Transverse colon (tissue), 4 donors: ENCODE measurements at regions not wholly inside any gene's neighbourhood (a gene's known extent, or its start where the extent isn't known, plus 50 kb on each side); places are given as distances from the start of the nearest gene placed in this dataset.

Source experiments
- DNase-seq: peaks from one replicate; pipeline ENCODE4 v3.0.0-alpha.2; 2019
- H3K27ac ChIP-seq, 4 donors: fragments of 200-600 bp; sonication (generic); 2 replicates each; pipeline ENCODE4 v1.5.1; 2016 to 2018; ENCODE audit warnings: inconsistent platforms in 4 of 4
- H3K27me3 ChIP-seq: fragments of 200-600 bp; sonication (generic); 2 replicates; pipeline ENCODE4 v1.5.1; 2017; ENCODE audit warnings: inconsistent platforms
- H3K36me3 ChIP-seq, 4 donors: fragments of 200-600 bp; sonication (generic); 2 replicates each; pipeline ENCODE4 v1.5.1; 2017 to 2019; ENCODE audit warnings: inconsistent platforms in 4 of 4
- H3K4me1 ChIP-seq, 4 donors: fragments of 200-600 bp; sonication (generic); 2 replicates each; pipeline ENCODE4 v1.5.1; 2017 to 2020; ENCODE audit warnings: inconsistent platforms in 4 of 4
- H3K4me3 ChIP-seq, 4 donors: fragments of 200-600 bp; sonication (generic); 1 replicate in 1 of 4; 2 replicates in 3 of 4; pipeline versions ENCODE4 v1.5.1 to v1.6.1; 2017 to 2019; ENCODE audit warnings: inconsistent platforms in 4 of 4
- H3K9me3 ChIP-seq, 2 donors: fragments of 200-600 bp; sonication (generic); 2 replicates each; pipeline ENCODE4 v1.5.1; 2017 to 2019; ENCODE audit warnings: inconsistent platforms in 2 of 2
- CTCF ChIP-seq, 5 experiments: fragments of 200-600 bp in 3 of 5; fragments of 450-650 bp in 2 of 5; sonication (generic) in 3 of 5; IDR thresholded peaks; 1 replicate in 2 of 5; 2 replicates in 3 of 5; pipeline ENCODE4 v1.5.1; 2016 to 2017; ENCODE audit warnings: antibody characterized with exemption in 5 of 5, inconsistent platforms in 3 of 5, mild to moderate bottlenecking in 2 of 5, moderate library complexity in 1 of 5
- EP300 ChIP-seq: sonication (generic); formaldehyde crosslinking; IDR thresholded peaks from one replicate; pipeline ENCODE4 v1.6.1; 2017; ENCODE audit warnings: antibody characterized with exemption, low read depth
- POLR2A ChIP-seq: fragments of 450-650 bp; IDR thresholded peaks from one replicate; pipeline ENCODE4 v1.6.1; 2016; ENCODE audit warnings: antibody characterized with exemption, mild to moderate bottlenecking, moderate library complexity
- POLR2AphosphoS5 ChIP-seq, 3 donors: sonication (generic); formaldehyde crosslinking; IDR thresholded peaks; one replicate each; pipeline ENCODE4 v1.6.1; 2016; ENCODE audit warnings: antibody characterized with exemption in 3 of 3
- WGBS, 2 donors: methylation state at CpG; one replicate each; pipeline ENCODE4 v1.1.5; 2018; ENCODE audit warnings: low coverage in 1 of 2; 5-methylcytosine and 5-hydroxymethylcytosine counted together
- in situ Hi-C, 4 donors: fragments of 200-750 bp; cut with MboI; loops; one replicate each; pipeline versions ENCODE4 v1.15.0 to v1.15.1; 2017; ENCODE audit warnings: low sequenced_read_pairs in 3 of 4, low pct_ligation_motif_present in 1 of 4, low pct_unique_long_range_greater_than_20kb in 1 of 4
- intact Hi-C: fragments of 100-400 bp; cut with DNase I; formaldehyde crosslinking; loops from one replicate; pipeline ENCODE4 v1.15.1; 2023; ENCODE audit warnings: low total_unique reads

GRCh38 chr18:64410685-64411084 is 261.8 kb upstream of the LINC00305 start:
- 40 to 45% methylated on average over 5 to 6 of the region's 6 CpGs for WGBS, 2 donors
- H3K4me3 ChIP-seq, result no peak overlapping the region
- in situ Hi-C loops, result no loop called here
- no peak for DNase-seq
- no peaks in the 10 kb centered on the region for H3K4me1 ChIP-seq
- H3K9me3 ChIP-seq, result no peaks in the 10 kb centered on the region
- H3K27ac ChIP-seq, result no peak overlapping the region
- no peaks in the 10 kb centered on the region for H3K27me3 ChIP-seq
- intact Hi-C loops, result no loop called here
- H3K36me3 ChIP-seq, result no peaks in the 10 kb centered on the region
- TF ChIP-seq POLR2AphosphoS5 (IDR thresholded peaks at IDR 0.05) (no peak), POLR2A (no peak), CTCF (IDR thresholded peaks at IDR 0.05) (no peak), EP300 (no peak)

GRCh38 chr18:64409511-64409910 is 260.6 kb upstream of the LINC00305 start:
- H3K27ac ChIP-seq, result no peak overlapping the region
- H3K9me3 ChIP-seq, result no peaks in the 10 kb centered on the region
- no peaks in the 10 kb centered on the region for H3K36me3 ChIP-seq
- no peaks in the 10 kb centered on the region for H3K27me3 ChIP-seq
- in situ Hi-C loops (no loop called here), intact Hi-C loops (no loop called here)
- no peaks in the 10 kb centered on the region for H3K4me1 ChIP-seq
- DNase-seq, result no peak
- TF ChIP-seq POLR2A, result no peak
- TF ChIP-seq CTCF (IDR thresholded peaks at IDR 0.05), result peak in 4 of 5 experiments; percentile 12 to 33 (median 26)
- H3K4me3 ChIP-seq, result no peak overlapping the region

- H3K27me3 ChIP-seq, result no peaks in the 10 kb centered on the region
- no peak overlapping the region for H3K27ac ChIP-seq
- intact Hi-C loops, result no loop called here
- no peak overlapping the region for H3K4me3 ChIP-seq
- no peaks in the 10 kb centered on the region for H3K4me1 ChIP-seq
- no peak for DNase-seq
- no peaks in the 10 kb centered on the region for H3K9me3 ChIP-seq
- TF ChIP-seq CTCF (IDR thresholded peaks at IDR 0.05) (no peak), EP300 (no peak), POLR2A (no peak), POLR2AphosphoS5 (IDR thresholded peaks at IDR 0.05) (no peak)
- no peaks in the 10 kb centered on the region for H3K36me3 ChIP-seq
- WGBS, 2 donors, result 65 to 77% methylated on average over 2 of the region's 2 CpGs
- in situ Hi-C loops, result no loop called here
These were observed 258.7 kb upstream of the LINC00305 start for GRCh38 chr18:64407606-64408005.

GRCh38 chr18:64405161-64405560 is 256.3 kb upstream of the LINC00305 start:
- Histone ChIP-seq H3K9me3 (no peaks in the 10 kb centered on the region), H3K4me3 (no peak overlapping the region), H3K27me3 (no peaks in the 10 kb centered on the region), H3K36me3 (no peaks in the 10 kb centered on the region), H3K27ac (no peak overlapping the region), H3K4me1 (no peaks in the 10 kb centered on the region)
- intact Hi-C loops (no loop called here), in situ Hi-C loops (no loop called here)
- 64 to 74% methylated on average over 3 to 4 of the region's 4 CpGs for WGBS, 2 donors
- DNase-seq, result no peak
- no peak for TF ChIP-seq CTCF (IDR thresholded peaks at IDR 0.05)
- TF ChIP-seq POLR2AphosphoS5 (IDR thresholded peaks at IDR 0.05), result no peak
- no peak for TF ChIP-seq EP300
- TF ChIP-seq POLR2A, result no peak
